GM21576 (cell line): ENCODE measurements at regions not wholly inside any gene's neighbourhood (a gene's known extent, or its start where the extent isn't known, plus 50 kb on each side); places are given as distances from the start of the nearest gene placed in this dataset.

Experiments
- ATAC-seq: cut with Tn5 transposase; IDR thresholded peaks from one replicate; pipeline ENCODE4 v1.9.1; 2021; ENCODE audit warnings: mild to moderate bottlenecking, moderate library complexity; ENCODE audit not compliant: unreplicated experiment

GRCh38 chr7:25952261-25953057 is 199.5 kb upstream of the NFE2L3 start:
- no peak for ATAC-seq

GRCh38 chr7:25953859-25954258 is 198.1 kb upstream of the NFE2L3 start:
- ATAC-seq, result peak; percentile 33

- ATAC-seq, result no peak
Measured at GRCh38 chr7:25954395-25954794, 197.6 kb upstream of the NFE2L3 start.

DNA sequence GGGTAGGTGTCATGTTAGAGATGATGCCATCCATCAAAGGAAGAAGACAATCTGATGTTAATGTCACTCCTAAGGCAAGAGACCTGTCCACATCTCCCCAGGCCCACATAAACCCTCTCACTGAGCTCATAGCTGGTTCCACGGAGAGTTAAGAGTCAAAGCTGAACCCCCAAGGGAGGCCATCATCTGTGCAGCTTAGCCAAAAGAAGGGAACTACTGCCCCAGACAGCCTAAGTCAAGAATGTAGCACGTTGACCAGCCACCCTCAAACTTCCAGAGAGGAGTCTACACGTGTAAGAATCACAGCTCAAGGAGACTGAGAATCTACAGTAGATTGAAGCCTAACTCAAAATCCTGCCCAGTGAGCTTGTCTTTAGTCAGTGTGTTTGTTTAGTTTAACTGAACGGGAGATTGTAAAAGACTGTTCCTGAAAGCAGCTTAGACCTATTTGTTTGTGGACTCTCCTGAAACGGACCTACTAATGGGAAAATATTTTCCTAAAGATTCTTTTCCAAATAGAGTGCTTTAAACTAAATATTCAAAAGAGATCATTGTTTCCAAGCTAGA is 192.7 kb upstream of the NFE2L3 start:
- ATAC-seq, result no peak

DNA sequence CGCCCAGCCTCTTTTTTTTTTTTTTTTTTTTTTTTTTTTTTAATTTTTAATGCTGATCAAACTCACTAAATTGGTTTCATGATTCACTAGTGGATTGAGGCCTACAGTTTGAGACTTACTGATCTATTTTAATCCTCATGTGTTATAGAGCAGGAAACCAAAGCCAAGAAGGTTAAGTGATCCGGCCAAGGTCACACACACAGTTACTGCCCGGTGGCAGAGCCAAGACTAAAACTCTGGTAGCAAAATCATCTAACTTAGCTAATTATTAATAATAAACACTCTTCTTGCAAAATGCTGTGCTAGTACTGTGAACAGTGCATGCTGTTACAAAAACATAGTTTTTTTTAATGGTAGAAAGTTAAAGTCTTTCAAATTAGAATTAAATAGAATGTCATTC is 188.3 kb upstream of the NFE2L3 start:
- ATAC-seq, result no peak

DNA sequence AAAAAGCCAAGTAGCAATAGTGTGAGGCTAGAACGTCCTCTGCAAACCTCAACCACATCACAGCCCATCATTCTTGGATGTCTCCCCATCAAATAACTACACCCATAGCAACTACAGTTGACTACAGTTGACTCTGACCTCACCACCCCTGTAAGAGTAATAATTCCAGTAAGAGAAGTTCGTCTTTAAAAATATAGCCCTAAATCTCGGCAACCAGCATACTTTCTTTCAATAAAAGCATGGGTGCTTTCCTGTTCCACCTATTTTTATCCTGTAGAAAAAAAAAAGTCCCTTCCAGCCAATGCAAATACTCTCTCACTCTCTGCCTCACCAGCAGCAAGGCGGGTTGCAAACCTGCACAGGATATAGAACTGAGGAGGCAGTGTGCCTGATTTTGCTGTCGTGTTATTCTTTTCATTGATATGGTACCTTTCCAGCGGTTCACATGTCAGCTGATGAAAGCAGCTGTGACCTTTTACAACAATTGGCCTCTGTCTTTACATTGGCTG is 187.5 kb upstream of the NFE2L3 start:
- peak; percentile 29 for ATAC-seq

GRCh38 chr7:25965405-25966123 is 186.4 kb upstream of the NFE2L3 start:
- no peak for ATAC-seq

- no peak for ATAC-seq
Measured at GRCh38 chr7:25966469-25966868, 185.5 kb upstream of the NFE2L3 start.

DNA sequence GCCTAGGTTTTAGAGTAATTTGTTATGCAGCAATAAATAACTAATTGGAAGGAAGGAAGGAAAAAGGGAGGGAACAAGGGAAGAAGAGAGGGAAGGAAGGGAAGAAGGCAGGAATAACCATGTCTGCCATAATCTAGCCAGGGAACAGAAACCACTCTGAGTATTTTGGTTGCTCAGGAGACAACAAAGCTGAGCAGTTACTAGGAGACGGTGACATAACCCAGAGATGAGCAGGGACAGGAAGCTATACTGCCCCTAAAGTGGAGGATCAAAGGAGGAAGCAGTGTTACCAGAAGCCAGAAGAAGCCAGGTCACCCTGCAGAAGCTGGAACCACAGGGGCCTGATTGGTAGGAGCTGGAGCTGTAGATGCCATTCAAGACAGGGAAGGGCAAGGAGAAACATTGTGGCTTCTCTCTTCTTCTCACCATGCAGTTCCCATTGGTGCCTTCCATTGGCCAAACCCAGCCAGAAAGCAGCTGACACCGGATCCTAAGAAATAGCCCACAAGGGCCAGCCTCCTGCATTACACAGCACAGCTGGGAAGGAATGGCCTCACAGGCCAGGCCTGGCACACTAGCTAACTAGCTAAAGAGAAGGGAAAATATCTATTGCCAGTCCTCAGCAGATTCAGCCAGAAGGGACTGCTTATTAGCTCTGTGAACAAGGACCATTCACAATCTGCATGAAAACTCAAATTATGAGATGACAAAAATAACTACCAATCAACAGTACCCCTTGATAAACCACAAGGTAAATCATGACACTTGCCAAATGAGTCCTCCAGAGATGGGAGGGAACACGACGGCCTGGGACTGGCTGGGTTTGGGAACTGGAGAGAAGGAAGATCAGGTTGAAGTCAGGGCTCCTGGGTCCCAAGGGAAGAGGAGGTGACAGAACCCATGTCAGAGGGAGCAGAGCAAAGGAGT is 184.5 kb upstream of the NFE2L3 start:
- ATAC-seq, result peak; percentile 34

- ATAC-seq, result peak; percentile 72
Measured at GRCh38 chr7:25968205-25968993, 183.6 kb upstream of the NFE2L3 start.

- no peak for ATAC-seq
Measured at GRCh38 chr7:25970356-25970755, 181.6 kb upstream of the NFE2L3 start.

DNA sequence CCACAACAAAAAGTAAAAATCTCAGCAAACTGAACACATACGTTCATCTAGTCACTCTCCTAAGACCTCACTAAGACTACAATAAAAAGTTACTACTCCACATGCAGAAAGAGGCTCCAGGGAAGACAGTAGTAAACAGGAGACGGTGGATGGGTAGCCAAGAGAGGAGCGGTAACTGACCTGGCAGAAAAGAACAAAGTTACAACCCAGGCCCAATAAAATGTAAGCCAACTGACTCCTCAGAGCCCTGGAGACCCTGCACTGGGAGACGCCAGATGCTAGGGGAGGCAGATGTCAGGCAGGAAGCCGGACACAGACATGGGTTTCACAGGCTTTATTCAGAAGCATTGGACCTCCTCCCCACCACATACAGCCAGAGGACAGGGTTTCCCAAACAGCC is 181.1 kb upstream of the NFE2L3 start:
- no peak for ATAC-seq

GRCh38 chr7:25976630-25977029 is 175.4 kb upstream of the NFE2L3 start:
- no peak for ATAC-seq

DNA sequence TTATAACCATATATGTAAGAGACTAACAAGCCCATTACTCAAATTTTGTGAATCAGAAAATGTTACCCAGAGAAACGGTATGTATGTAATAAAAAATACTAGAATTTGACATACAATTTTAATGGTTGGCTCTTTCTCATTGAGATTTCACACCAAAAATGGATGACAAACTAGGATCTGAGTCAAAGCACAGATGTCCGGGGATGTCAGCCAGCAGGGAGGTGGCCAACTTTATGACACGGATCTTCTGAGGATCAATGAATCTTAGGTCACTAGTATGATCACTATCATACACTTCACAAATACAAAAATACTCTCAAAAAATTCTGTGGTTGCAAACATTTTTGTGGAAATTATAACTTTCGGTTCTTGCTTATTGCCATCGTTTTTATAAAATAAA is 173.5 kb upstream of the NFE2L3 start:
- no peak for ATAC-seq

DNA sequence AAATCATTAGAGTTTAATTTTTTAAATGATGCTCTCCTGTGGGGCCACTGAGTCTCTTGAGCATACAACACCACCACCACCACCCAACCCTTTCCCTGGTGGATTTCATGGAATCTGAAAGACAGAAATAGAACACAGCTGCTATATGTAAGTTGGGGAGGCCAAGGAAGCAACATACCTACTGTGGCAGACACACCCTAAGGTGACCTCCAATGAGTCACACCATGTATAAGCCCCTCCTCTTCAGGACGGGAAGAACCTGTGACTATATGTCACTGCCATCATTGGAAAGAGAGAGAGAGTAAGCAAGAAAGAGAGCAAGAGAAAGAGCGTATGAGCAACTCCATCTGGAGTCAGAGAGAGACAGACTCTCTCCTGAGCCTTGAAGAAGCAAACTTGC is 172.4 kb upstream of the NFE2L3 start:
- no peak for ATAC-seq

DNA sequence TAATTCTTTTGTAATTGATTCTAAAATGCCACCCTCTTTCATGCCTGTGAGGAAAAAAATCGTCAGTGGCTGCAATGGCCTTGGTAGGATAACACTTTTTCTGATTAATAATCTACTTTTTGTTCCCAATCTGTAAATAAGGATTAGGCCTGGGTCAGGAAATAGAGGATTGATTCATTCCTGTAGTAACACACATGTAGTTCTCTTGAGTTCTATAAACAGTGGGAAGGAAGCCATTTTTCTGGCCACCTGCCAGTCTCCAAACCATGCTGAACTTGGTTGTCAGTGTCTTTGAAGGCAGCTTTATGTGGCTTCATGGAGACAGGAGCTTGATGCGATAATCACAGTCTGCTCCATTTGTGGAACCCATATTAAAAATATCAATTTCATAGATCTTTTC is 169.3 kb upstream of the NFE2L3 start:
- ATAC-seq, result no peak

GRCh38 chr7:25985196-25985595 is 166.8 kb upstream of the NFE2L3 start:
- no peak for ATAC-seq

GRCh38 chr7:25988640-25989039 is 163.4 kb upstream of the NFE2L3 start:
- no peak for ATAC-seq

GRCh38 chr7:25989140-25989705 is 162.8 kb upstream of the NFE2L3 start:
- ATAC-seq, result no peak
